GM12864 (cell line): ENCODE measurements at regions not wholly inside any gene's neighbourhood (a gene's known extent, or its start where the extent isn't known, plus 50 kb on each side); places are given as distances from the start of the nearest gene placed in this dataset.

ENCODE experiments used
- DNase-seq: peaks from one replicate; pipeline ENCODE4 v3.0.0-alpha.2; 2011; ENCODE audit warnings: low read depth
- H3K4me3 ChIP-seq: 2 replicates; pipeline ENCODE4 v1.5.1; 2011; ENCODE audit warnings: mild to moderate bottlenecking, low read depth, low read length, control low read depth
- TF ChIP-seq, protein P1 (sequence below): IDR thresholded peaks from 2 replicates; pipeline ENCODE4 v1.5.1; 2011; ENCODE audit warnings: low read depth, mild to moderate bottlenecking, moderate library complexity, low read length, control low read depth, inconsistent platforms; ENCODE audit errors: missing control alignments

DNA sequence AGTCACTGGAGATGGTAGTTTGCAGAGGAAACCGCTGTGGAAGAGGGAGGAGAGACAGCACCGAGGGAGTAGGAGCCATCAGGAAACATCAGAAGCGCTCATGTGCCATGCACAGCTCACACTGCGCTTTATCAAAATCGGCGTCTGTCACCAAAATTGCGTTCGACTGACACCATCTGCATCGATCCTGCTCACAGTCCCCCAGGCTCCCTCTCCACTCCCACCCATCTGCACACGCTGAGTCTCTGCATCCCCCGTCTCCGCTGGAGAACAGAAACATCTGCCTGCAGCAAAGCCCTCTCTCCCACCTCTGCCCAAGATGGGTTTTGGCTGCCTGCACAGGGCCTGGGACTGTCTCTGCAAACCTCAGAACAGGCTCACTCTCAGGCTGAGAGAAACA lies 187.5 kb upstream of the RPL38 start:
- DNase-seq: no peak
- TF ChIP-seq, protein P1, sequence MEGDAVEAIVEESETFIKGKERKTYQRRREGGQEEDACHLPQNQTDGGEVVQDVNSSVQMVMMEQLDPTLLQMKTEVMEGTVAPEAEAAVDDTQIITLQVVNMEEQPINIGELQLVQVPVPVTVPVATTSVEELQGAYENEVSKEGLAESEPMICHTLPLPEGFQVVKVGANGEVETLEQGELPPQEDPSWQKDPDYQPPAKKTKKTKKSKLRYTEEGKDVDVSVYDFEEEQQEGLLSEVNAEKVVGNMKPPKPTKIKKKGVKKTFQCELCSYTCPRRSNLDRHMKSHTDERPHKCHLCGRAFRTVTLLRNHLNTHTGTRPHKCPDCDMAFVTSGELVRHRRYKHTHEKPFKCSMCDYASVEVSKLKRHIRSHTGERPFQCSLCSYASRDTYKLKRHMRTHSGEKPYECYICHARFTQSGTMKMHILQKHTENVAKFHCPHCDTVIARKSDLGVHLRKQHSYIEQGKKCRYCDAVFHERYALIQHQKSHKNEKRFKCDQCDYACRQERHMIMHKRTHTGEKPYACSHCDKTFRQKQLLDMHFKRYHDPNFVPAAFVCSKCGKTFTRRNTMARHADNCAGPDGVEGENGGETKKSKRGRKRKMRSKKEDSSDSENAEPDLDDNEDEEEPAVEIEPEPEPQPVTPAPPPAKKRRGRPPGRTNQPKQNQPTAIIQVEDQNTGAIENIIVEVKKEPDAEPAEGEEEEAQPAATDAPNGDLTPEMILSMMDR: no peak
- H3K4me3 ChIP-seq: no peak overlapping the region

DNA sequence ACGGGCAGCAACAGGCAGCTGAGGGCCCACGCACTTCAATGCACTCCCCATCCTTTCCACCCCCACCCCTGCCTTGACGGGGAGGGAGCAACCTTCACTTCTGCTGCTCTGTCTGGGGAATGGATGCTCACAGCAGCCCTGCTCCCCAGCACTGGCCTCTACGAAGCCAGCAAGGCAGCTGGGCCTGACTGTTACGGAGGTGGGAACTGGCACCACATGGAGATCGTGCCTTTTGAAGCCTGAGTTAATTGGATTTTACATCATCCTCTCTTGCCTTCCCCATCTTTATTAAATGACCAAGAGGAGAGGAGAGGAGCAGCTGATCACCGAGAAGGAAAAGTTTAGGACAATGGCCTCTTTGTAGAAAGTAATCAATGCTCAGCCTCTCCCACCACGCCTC lies 187.0 kb upstream of the RPL38 start:
- no peak for DNase-seq
- TF ChIP-seq, protein P1: no peak
- H3K4me3 ChIP-seq: no peak overlapping the region

DNA sequence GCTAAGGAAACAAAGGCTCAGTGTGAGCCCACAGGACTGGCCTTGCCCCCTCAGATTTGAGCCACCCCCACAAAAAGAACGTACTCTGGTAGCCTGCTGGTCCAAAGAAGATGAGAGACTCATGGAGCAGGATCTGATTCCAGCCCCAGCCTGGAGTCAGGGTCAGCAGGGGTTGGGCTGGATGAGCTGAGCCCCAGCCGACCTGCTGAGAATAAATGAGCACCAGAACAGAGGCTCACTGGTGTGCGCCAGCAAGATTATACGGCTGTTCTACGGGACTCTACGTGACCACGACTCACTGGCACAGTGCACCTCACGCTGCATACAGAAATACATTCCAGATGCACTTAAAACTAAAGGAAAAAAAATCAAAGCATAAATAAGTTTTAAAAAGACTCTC lies 186.0 kb upstream of the RPL38 start:
- DNase-seq: no peak
- no peak overlapping the region for H3K4me3 ChIP-seq
- TF ChIP-seq, protein P1: no peak

DNA sequence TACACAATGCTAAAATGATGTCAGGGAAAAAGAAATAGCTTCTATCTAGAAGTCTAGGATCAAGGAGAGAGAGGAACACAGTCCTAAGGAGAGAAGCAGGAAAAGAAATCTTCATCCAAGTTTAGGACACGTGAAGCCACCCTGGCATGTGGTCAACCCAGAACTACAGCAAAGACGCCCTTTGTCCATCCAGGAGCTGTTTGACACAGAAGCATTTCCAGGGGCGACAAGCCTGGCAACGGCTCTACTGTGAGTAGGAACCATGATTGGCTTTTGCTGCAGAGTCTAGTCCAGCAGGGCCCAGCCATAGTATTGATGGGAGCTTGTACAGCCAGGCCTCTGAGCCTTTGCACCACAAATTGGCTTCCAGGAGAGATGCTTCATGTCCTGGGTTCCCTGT lies 185.4 kb upstream of the RPL38 start:
- H3K4me3 ChIP-seq: no peak overlapping the region
- DNase-seq: no peak
- TF ChIP-seq, protein P1: no peak

DNA sequence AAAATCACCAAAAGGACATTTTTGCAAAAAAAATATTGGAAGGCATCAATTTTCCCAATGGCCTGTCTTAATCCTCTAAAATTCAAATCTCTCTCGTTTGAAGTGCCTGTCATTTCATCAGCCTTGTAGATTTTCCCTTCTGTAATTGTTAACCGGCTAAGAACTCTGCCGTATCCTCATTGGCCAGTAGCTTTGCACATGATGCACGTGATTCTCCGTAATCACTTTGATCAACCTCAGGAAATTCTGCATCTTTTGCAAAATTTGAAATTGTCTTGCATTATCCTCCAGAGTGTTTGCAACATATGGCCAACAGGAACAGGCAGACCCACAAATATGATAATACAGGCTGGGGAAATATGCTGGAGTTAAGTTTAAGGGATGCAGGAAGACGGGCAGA lies 184.2 kb upstream of the RPL38 start:
- no peak for DNase-seq
- no peak overlapping the region for H3K4me3 ChIP-seq
- TF ChIP-seq, protein P1: no peak

DNA sequence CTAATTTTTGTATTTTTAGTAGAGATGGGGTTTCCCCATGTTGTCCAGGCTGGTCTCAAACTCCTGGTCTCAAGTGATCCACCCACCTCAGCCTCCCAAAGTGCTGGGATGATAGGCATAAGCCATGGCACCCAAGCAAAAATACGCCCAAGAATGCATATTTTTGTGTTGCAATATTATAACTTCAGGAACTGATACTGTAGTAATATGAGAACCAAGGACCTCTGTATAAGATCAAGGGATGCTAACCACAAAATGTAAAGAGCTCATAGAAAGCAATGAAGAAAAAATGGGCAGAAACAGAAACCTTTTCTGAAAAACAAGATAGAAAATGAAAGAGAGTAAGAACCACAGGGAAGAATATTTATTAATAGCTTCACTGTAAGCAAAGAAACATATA lies 183.6 kb upstream of the RPL38 start:
- TF ChIP-seq, protein P1: no peak
- H3K4me3 ChIP-seq: no peak overlapping the region

DNA sequence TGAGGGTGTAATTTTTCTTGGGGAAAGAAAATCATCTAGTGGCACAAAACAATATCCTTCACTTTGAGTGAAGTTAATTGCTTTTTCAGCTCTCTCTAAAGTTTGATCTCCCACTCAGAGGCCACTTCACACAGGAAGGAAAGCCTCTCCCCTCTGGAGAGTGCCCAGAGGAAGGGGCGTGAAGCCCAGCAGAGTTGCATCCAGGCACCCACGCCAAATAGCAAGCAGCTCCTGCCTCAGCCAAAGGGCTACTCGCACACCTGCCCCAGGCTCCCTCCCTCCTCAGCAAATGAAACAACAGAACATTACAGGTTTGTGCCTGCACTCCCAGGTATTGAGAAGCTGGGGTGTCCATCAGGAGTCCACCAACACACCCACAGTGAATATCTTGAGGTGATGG lies 183.0 kb upstream of the RPL38 start:
- TF ChIP-seq, protein P1: no peak
- H3K4me3 ChIP-seq: no peak overlapping the region
- no peak for DNase-seq

More for the DNA sequence above, 183.6 kb upstream of the RPL38 start:
- no peak for DNase-seq
